ENCODE measurements at regions not wholly inside any gene's neighbourhood (a gene's known extent, or its start where the extent isn't known, plus 50 kb on each side); places are given as distances from the start of the nearest gene placed in this dataset.

DNA sequence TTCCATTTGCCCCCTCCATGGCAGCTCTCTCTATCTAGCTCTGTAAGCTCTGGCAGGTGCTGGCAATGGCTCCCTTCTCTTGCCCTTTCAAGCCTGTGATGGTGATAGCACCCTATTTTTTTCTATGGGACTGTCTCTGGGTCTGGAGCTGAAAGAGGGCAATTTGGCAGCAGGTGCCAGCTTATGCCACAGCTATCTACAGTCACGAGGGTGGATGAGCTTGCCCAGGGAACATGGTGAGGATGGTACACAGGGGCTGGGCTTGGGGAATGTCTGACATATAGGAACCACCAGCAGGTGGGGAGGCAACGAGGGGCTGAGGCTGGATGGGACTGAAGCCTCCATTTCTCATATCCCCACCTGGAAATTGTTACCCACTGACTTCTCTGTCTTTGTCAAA, 175.4 kb upstream of the SYT13 start:
- H3K79me1 ChIP-seq (ENCODE audit: insufficient read depth, low read depth, low read length, poor library complexity, severe bottlenecking), result no peaks in the 10 kb centered on the region
- Mint-ChIP-seq H3K27me3 (ENCODE audit: low read depth) (peaks cover 21% of the 10 kb centered on the region), H3K36me3 (ENCODE audit: insufficient read depth in 1 of 3, low read depth in 3 of 3) (no peaks in the 10 kb centered on the region), H3K9me3 (no peaks in the 10 kb centered on the region), H3K4me1 (peaks cover 2 to 3% of the 10 kb centered on the region in 2 experiments; a peak in 3 of 4 replicates), H3K27ac (peak overlapping the region in 1 of 3 experiments; percentile 32; a peak in 1 of 7 replicates), H3K4me3 (no peak overlapping the region)
- H4K20me1 ChIP-seq (ENCODE audit: control insufficient read depth, insufficient read depth, insufficient read length), result no peaks in the 10 kb centered on the region
- no peak overlapping the region for H3K18ac ChIP-seq (ENCODE audit: insufficient read length, low read depth, low read length)
- DNase-seq, result no peak
- no peak overlapping the region for H2BK5ac ChIP-seq (ENCODE audit: insufficient read length, low read length)
- no peak overlapping the region for H3K23ac ChIP-seq (ENCODE audit: insufficient read length, low read depth, low read length)
- no peak overlapping the region for H4K5ac ChIP-seq (ENCODE audit: insufficient read length, low read depth, low read length)
- no peak overlapping the region for H4K8ac ChIP-seq (replicated peaks; ENCODE audit: insufficient read length, low read depth, low read length)
- H3K14ac ChIP-seq (ENCODE audit: insufficient read depth, low read length), result no peak overlapping the region
- H3K27me3 ChIP-seq (ENCODE audit: insufficient read depth, low read length), result no peaks in the 10 kb centered on the region
- no peak overlapping the region for H4K91ac ChIP-seq (ENCODE audit: insufficient read length, low read depth, low read length)
- H2BK20ac ChIP-seq (ENCODE audit: low read depth, low read length, poor library complexity, severe bottlenecking), result no peak overlapping the region
- H3K56ac ChIP-seq (ENCODE audit: insufficient read length, low read depth, low read length), result no peak overlapping the region
- H2AK5ac ChIP-seq (ENCODE audit: insufficient read length, low read length), result no peak overlapping the region
- no peak overlapping the region for H3K9ac ChIP-seq (ENCODE audit: extremely low read depth, insufficient read length, low read length)
- H3K23me2 ChIP-seq (ENCODE audit: insufficient read length, low read depth, low read length, poor library complexity, severe bottlenecking), result no peaks in the 10 kb centered on the region
- no peak overlapping the region for H2BK15ac ChIP-seq (ENCODE audit: low read depth, low read length)
- no CpG with 5 or more reads among the region's 2 CpGs for WGBS (ENCODE audit: extremely low coverage, insufficient read length, low lambda C conversion rate)
- no peak overlapping the region for H3T11ph ChIP-seq (ENCODE audit: low read length)
- H3K9me3 ChIP-seq (ENCODE audit: control insufficient read depth, low read depth, low read length), result no peaks in the 10 kb centered on the region
- H3K4me2 ChIP-seq (ENCODE audit: insufficient read depth, insufficient read length, low read length), result no peak overlapping the region
- no peak overlapping the region for H2BK12ac ChIP-seq (ENCODE audit: insufficient read length, low read depth, low read length)
- H3K4me1 ChIP-seq (ENCODE audit: insufficient read depth, low read length), result no peaks in the 10 kb centered on the region; the same call in 1 of the 2 replicates
- H3K27ac ChIP-seq (ENCODE audit: insufficient read length, low read depth, low read length), result no peak overlapping the region
- no peak overlapping the region for H2BK120ac ChIP-seq (ENCODE audit: low read depth, low read length, poor library complexity, severe bottlenecking)
- no peak for TF ChIP-seq CTCF (conservative IDR thresholded peaks at IDR 0.05)
- H3K79me2 ChIP-seq (ENCODE audit: insufficient read depth, low read length), result no peaks in the 10 kb centered on the region
- H2AFZ ChIP-seq (ENCODE audit: low read length), result no peak overlapping the region
- H3K4ac ChIP-seq (ENCODE audit: low read depth, low read length), result no peak overlapping the region

Data from H9 (cell line).